PFSK-1 (cell line): ENCODE measurements at regions not wholly inside any gene's neighbourhood (a gene's known extent, or its start where the extent isn't known, plus 50 kb on each side); places are given as distances from the start of the nearest gene placed in this dataset.

Source experiments
- POLR2AphosphoS5 ChIP-seq: IDR thresholded peaks from 2 replicates; pipeline ENCODE4 v1.6.1; 2012; ENCODE audit warnings: low read depth, mild to moderate bottlenecking, control low read depth, low read length, moderate library complexity
- TAF1 ChIP-seq: IDR thresholded peaks from 2 replicates; pipeline ENCODE4 v1.6.1; 2012; ENCODE audit warnings: low read length, control low read depth, borderline replicate concordance; ENCODE audit not compliant: insufficient read depth
- TF ChIP-seq, protein P1 (sequence below), 2 experiments: IDR thresholded peaks; 2 replicates each; pipeline versions ENCODE4 v1.6.1 to v1.8.0; 2011 to 2012; ENCODE audit warnings: low read depth in 2 of 2, low read length in 2 of 2, control low read depth in 1 of 2, inconsistent platforms in 1 of 2, mild to moderate bottlenecking in 1 of 2, moderate library complexity in 1 of 2; ENCODE audit not compliant: insufficient read depth in 1 of 2

DNA sequence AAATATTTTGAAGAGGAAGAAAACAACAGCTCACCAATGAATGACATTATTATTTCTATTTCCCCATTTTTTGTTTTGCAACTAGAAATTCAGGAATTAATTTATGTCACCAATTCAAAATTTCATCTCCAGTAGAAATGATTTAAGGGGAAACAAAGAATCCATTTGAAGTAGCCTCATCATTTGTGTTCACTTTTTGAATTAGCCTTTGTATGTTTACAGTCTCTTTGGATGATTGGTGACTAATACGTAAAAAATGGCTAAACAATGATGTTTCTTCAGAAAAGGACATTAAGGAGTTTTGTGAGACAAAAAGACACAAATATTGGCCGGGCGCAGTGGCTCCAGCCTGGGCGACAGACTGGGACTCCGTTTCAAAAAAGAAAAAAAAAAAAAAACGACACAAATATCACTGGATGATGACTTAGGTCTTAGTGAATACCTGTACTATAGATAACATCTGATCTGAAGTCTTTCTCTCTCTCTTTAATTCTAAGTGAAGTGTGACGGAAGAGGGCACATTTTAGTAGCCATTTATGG is 313.2 kb downstream of the PIK3C3 start:
- TF ChIP-seq, protein P1, sequence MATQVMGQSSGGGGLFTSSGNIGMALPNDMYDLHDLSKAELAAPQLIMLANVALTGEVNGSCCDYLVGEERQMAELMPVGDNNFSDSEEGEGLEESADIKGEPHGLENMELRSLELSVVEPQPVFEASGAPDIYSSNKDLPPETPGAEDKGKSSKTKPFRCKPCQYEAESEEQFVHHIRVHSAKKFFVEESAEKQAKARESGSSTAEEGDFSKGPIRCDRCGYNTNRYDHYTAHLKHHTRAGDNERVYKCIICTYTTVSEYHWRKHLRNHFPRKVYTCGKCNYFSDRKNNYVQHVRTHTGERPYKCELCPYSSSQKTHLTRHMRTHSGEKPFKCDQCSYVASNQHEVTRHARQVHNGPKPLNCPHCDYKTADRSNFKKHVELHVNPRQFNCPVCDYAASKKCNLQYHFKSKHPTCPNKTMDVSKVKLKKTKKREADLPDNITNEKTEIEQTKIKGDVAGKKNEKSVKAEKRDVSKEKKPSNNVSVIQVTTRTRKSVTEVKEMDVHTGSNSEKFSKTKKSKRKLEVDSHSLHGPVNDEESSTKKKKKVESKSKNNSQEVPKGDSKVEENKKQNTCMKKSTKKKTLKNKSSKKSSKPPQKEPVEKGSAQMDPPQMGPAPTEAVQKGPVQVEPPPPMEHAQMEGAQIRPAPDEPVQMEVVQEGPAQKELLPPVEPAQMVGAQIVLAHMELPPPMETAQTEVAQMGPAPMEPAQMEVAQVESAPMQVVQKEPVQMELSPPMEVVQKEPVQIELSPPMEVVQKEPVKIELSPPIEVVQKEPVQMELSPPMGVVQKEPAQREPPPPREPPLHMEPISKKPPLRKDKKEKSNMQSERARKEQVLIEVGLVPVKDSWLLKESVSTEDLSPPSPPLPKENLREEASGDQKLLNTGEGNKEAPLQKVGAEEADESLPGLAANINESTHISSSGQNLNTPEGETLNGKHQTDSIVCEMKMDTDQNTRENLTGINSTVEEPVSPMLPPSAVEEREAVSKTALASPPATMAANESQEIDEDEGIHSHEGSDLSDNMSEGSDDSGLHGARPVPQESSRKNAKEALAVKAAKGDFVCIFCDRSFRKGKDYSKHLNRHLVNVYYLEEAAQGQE (IDR thresholded peaks at IDR 0.05; ENCODE audit: insufficient read depth in 1 of 2, low read depth in 2 of 2, low read length in 2 of 2) = no peak
- no peak for TF ChIP-seq POLR2AphosphoS5
- no peak for TF ChIP-seq TAF1
